C4-2B (cell line): ENCODE measurements at regions not wholly inside any gene's neighbourhood (a gene's known extent, or its start where the extent isn't known, plus 50 kb on each side); places are given as distances from the start of the nearest gene placed in this dataset.

Experiments
- ZFX ChIP-seq: fragments of 450-650 bp; IDR thresholded peaks from 2 replicates; pipeline ENCODE4 v1.6.1; 2017
- TF ChIP-seq, protein P1 (sequence below): fragments of 450-650 bp; conservative IDR thresholded peaks from 2 replicates; pipeline ENCODE4 v1.5.1; 2017; ENCODE audit warnings: mild to moderate bottlenecking

DNA sequence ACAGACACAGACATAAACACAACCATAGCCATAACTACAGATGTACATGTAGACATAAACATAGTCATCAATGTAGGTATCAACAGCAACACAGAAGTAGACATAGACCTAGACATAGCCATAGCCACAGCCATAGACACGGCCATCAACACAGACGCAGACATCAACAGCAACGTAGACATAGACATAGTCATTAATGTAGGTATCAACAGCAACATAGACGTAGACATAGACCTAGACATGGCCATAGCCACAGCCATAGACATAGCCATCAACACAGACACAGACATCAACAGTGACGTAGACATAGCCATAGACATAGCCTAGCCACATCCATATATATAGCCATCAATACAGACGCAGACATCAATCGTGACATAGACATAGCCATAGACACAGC lies 258.3 kb upstream of the FOXQ1 start:
- TF ChIP-seq, protein P1, sequence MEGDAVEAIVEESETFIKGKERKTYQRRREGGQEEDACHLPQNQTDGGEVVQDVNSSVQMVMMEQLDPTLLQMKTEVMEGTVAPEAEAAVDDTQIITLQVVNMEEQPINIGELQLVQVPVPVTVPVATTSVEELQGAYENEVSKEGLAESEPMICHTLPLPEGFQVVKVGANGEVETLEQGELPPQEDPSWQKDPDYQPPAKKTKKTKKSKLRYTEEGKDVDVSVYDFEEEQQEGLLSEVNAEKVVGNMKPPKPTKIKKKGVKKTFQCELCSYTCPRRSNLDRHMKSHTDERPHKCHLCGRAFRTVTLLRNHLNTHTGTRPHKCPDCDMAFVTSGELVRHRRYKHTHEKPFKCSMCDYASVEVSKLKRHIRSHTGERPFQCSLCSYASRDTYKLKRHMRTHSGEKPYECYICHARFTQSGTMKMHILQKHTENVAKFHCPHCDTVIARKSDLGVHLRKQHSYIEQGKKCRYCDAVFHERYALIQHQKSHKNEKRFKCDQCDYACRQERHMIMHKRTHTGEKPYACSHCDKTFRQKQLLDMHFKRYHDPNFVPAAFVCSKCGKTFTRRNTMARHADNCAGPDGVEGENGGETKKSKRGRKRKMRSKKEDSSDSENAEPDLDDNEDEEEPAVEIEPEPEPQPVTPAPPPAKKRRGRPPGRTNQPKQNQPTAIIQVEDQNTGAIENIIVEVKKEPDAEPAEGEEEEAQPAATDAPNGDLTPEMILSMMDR, result no peak
- TF ChIP-seq ZFX, result no peak
